Right lobe of liver (tissue), 6 donors: ENCODE measurements at regions not wholly inside any gene's neighbourhood (a gene's known extent, or its start where the extent isn't known, plus 50 kb on each side); places are given as distances from the start of the nearest gene placed in this dataset.

Experiments
- ATAC-seq, 4 donors: fragments of 200-7000 bp; cut with Tn5 transposase; one replicate each; pipeline ENCODE4 v1.9.1; 2020; ENCODE audit warnings: mild to moderate bottlenecking in 4 of 4, moderate library complexity in 4 of 4
- DNase-seq, 3 donors: peaks; one replicate each; pipeline ENCODE4 v3.0.0-alpha.2; 2020
- H3K27ac ChIP-seq, 3 donors: fragments of 200-600 bp; one replicate each; pipeline ENCODE4 v1.8.0; 2022
- H3K27me3 ChIP-seq, 2 donors: fragments of 200-600 bp; one replicate each; pipeline ENCODE4 v1.8.0; 2022
- H3K36me3 ChIP-seq, 4 donors: fragments of 200-600 bp; sonication (generic) in 1 of 4; one replicate each; pipeline versions ENCODE4 v1.5.1 to v1.8.0; 2017 to 2022; ENCODE audit warnings: control low read depth in 1 of 4
- H3K4me1 ChIP-seq, 4 donors: fragments of 200-600 bp; sonication (generic) in 1 of 4; one replicate each; pipeline versions ENCODE4 v1.5.1 to v1.8.0; 2017 to 2022; ENCODE audit warnings: control low read depth in 1 of 4
- H3K4me3 ChIP-seq, 3 donors: fragments of 200-600 bp; one replicate each; pipeline ENCODE4 v1.8.0; 2022
- H3K9me3 ChIP-seq, 4 donors: fragments of 200-600 bp; sonication (generic) in 1 of 4; one replicate each; pipeline versions ENCODE4 v1.5.1 to v1.8.0; 2017 to 2022; ENCODE audit warnings: control low read depth in 1 of 4
- POLR2A ChIP-seq: fragments of 450-650 bp; IDR thresholded peaks from one replicate; pipeline ENCODE4 v1.6.1; 2017; ENCODE audit warnings: antibody characterized with exemption, mild to moderate bottlenecking
- WGBS: methylation state at CpG from one replicate; pipeline ENCODE4 v1.1.6; 2018; ENCODE audit warnings: low coverage, low lambda C conversion rate; ENCODE audit not compliant: insufficient coverage; ENCODE audit errors: missing lambda C conversion rate; 5-methylcytosine and 5-hydroxymethylcytosine counted together
- intact Hi-C, 2 donors: fragments of 100-400 bp; cut with DNase I; formaldehyde crosslinking; loops; one replicate each; pipeline versions ENCODE4 v1.11.2 to v1.14.1; 2022
- TF ChIP-seq, protein P1 (sequence below), 4 donors: fragments of 200-600 bp in 3 of 4; fragments of 450-650 bp in 1 of 4; IDR thresholded peaks; one replicate each; pipeline versions ENCODE4 v1.5.1 to v1.8.0; 2016 to 2022; ENCODE audit warnings: antibody characterized with exemption in 4 of 4, mild to moderate bottlenecking in 2 of 4
- donor health status: DM: no; HTN: yes; CAD: no.
- donor health status: DM: no; HTN: no; CAD: no.
- donor health status: DM: no; HTN: no; CAD: no.
- donor health status: DM: no; HTN: yes; CAD: no.
- donor health status: DM: no; HTN: yes; CAD: no.

DNA sequence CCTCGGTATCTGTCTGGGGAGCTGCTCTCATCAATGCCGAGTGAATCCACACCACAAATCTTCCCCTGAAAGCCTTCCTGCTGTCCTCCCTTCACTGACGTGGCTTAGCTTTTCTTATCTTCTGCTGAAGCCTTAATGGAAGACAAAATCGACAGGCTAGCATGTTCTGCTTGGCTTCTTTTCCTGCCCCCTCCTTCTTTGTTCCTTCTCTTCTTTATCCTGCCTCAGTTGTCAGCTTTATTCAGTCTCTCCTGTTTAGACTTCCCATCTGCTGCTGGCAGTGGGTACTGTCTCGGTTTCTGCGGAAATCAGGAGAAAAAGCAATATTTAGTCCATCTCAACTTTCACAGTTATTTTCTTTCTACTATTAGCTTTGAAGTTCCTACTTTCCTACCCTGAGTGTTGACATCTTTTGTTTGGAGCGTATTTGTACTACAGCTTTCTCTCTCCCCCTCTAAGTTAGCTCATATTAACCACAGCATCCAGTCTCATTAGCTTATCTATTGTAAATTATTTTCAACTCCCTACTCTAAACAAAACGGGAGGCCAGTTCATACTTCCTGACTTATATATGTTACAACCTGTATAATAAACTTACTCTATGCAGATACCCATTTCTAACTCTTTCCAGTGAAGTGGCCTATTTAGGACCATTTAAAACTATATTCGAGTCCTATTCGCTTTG, 226.0 kb downstream of the DACT1 start:
- Histone ChIP-seq H3K4me3 (no peak overlapping the region), H3K36me3 (no peaks in the 10 kb centered on the region), H3K9me3 (no peaks in the 10 kb centered on the region), H3K27ac (no peak overlapping the region), H3K4me1 (no peaks in the 10 kb centered on the region), H3K27me3 (no peaks in the 10 kb centered on the region)
- DNase-seq = no peak
- WGBS = 39% methylated on average over 10 of the region's 10 CpGs
- no peak for ATAC-seq
- no peak for TF ChIP-seq POLR2A
- TF ChIP-seq, protein P1, sequence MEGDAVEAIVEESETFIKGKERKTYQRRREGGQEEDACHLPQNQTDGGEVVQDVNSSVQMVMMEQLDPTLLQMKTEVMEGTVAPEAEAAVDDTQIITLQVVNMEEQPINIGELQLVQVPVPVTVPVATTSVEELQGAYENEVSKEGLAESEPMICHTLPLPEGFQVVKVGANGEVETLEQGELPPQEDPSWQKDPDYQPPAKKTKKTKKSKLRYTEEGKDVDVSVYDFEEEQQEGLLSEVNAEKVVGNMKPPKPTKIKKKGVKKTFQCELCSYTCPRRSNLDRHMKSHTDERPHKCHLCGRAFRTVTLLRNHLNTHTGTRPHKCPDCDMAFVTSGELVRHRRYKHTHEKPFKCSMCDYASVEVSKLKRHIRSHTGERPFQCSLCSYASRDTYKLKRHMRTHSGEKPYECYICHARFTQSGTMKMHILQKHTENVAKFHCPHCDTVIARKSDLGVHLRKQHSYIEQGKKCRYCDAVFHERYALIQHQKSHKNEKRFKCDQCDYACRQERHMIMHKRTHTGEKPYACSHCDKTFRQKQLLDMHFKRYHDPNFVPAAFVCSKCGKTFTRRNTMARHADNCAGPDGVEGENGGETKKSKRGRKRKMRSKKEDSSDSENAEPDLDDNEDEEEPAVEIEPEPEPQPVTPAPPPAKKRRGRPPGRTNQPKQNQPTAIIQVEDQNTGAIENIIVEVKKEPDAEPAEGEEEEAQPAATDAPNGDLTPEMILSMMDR (IDR thresholded peaks at IDR 0.05) = no peak
- intact Hi-C loops = no loop called here

DNA sequence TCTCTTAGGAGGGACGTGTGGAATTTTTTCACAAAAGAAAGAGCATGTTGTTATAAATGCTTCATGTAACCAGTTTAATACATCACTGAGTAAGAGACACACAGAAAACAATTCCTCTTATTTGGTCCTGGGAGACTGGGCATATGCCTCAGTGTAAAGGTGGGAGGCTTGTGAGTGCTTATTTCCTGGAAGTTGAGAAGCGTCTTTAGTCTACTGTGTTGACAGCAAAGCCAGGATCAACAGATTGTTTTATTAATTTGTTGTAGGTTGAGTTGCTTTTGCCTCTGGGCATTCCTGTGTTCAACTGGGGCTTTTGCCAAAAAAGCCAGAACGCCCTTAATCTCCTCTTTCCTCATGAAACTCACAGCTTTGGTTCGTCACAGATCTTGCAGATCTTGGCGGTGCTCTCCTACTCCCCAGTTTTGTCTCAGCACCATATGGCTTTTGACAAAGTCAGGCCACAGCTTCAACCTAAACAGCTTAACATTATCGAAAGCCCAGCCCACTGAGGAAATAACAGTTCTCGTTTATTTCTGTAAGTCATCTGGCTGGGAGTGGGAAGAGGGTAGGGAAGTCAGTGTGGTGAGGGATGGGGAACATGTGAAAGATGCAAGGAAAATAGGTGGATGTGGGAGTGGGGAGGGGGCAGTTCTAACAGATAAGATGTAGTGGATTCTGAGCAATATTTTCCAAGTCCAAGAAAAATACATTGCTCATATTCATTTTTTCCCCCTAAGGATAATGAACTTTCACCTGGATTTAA, 227.2 kb downstream of the DACT1 start:
- Histone ChIP-seq H3K36me3 (no peaks in the 10 kb centered on the region), H3K4me1 (no peaks in the 10 kb centered on the region), H3K27me3 (no peaks in the 10 kb centered on the region), H3K4me3 (no peak overlapping the region), H3K9me3 (no peaks in the 10 kb centered on the region), H3K27ac (no peak overlapping the region)
- DNase-seq = no peak
- TF ChIP-seq POLR2A = no peak
- TF ChIP-seq, protein P1 (IDR thresholded peaks at IDR 0.05) = no peak
- ATAC-seq = no peak
- WGBS = 52% methylated on average over 7 of the region's 7 CpGs
- intact Hi-C loops = no loop called here

DNA sequence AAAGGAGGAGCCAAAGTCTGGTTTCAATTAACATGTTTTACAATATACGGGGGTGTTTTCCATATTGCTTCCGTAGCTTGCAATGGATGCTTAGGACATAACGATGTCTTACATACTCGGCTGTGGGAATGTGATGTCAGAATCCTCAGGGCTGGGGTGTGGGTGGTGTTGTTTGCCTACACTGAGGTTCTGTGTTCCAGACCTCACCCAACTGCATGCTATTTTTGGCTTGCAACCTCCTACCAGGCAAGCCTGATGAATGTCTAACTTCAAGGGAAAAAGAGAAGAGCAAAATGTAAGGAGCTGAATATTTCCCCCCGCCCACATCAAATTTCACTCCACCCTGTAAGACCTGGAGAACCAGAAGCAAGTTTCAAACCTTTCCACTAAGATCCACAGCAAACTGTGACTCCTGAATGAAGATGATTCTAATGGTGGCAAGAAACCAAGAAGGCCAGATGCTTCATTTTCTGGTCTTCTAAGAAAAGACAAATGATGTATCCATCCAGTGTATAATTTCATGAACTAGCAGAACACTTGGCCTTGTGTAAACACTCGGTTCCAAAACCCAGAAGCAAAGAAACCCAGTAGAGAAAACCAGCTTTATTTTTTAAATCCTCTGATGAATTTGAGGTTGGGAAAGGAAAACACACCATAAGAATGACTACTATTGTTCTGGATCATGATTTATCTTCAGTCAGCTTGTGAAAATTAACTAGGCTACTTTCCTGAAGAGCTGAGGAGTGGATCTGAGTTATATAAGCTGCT, 227.9 kb downstream of the DACT1 start:
- intact Hi-C loops = no loop called here
- Histone ChIP-seq H3K27me3 (no peaks in the 10 kb centered on the region), H3K36me3 (no peaks in the 10 kb centered on the region), H3K9me3 (no peaks in the 10 kb centered on the region), H3K27ac (no peak overlapping the region), H3K4me1 (no peaks in the 10 kb centered on the region), H3K4me3 (no peak overlapping the region)
- DNase-seq (no peak), ATAC-seq (no peak)
- TF ChIP-seq, protein P1 (IDR thresholded peaks at IDR 0.05) = no peak
- no peak for TF ChIP-seq POLR2A
- 59% methylated on average over 6 of the region's 6 CpGs for WGBS

DNA sequence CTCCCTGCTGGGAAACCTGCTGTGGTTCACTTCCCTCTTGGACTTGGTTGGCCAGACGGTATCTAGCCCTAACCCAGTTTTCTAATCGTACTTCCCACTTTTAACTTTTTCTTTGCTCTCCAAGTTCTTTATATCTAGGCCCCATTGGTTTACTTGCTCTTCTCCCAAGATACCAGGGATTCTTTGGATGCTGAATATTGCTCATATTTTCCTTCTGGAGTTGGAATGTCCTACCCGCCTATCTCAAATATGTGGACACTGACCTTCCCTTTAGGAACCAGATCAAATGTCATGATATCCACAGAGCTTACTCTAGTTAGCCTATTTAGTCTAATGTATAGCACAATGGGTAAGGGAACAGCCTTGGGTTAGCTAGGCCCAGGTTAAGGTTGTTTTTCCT, 228.6 kb downstream of the DACT1 start:
- Histone ChIP-seq H3K27me3 (no peaks in the 10 kb centered on the region), H3K9me3 (no peaks in the 10 kb centered on the region), H3K36me3 (no peaks in the 10 kb centered on the region), H3K4me3 (no peak overlapping the region), H3K4me1 (no peaks in the 10 kb centered on the region), H3K27ac (no peak overlapping the region)
- no peak for DNase-seq
- intact Hi-C loops = no loop called here
- ATAC-seq = no peak
- TF ChIP-seq, protein P1 (IDR thresholded peaks at IDR 0.05) = no peak
- no peak for TF ChIP-seq POLR2A
- 66% methylated on average over 3 of the region's 3 CpGs for WGBS
